DMS114 treated with DMSO at 0.1 percent for 48 hours (cell line): ENCODE measurements at regions not wholly inside any gene's neighbourhood (a gene's known extent, or its start where the extent isn't known, plus 50 kb on each side); places are given as distances from the start of the nearest gene placed in this dataset.

Source experiments
- DNase-seq: peaks from one replicate; lab custom pipeline; 2025; ENCODE audit not compliant: unreplicated experiment; lab: John Stamatoyannopoulos, UW

DNA sequence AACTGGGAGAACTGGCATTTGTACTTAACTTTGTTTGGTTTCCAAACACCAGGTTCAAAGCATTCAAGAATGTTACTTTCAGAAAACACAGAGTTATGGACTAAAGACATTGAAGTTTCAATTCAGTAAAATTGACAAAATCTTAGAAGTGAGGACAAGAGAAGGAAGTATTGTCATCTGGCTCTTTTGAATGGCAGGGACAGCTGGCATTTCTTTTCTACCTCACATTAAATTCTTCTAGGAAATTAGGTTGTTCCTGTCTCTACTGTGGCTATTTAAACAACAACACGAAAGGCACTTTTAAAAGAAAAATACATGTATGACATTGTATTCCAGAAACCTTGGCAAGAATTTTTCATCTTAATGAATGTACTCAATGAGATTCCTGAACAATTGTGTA, 600.0 kb upstream of the CA10 start:
- DNase-seq = no peak

GRCh38 chr17:52756746-52757145, 598.2 kb upstream of the CA10 start:
- DNase-seq = no peak

GRCh38 chr17:52754838-52755237, 596.3 kb upstream of the CA10 start:
- no peak for DNase-seq

GRCh38 chr17:52751051-52751450, 592.5 kb upstream of the CA10 start:
- DNase-seq = no peak

GRCh38 chr17:52744179-52744578, 585.7 kb upstream of the CA10 start:
- no peak for DNase-seq

- no peak for DNase-seq
These were observed 581.5 kb upstream of the CA10 start for GRCh38 chr17:52740006-52740405.

- no peak for DNase-seq
These were observed 580.3 kb upstream of the CA10 start for GRCh38 chr17:52738791-52739190.

DNA sequence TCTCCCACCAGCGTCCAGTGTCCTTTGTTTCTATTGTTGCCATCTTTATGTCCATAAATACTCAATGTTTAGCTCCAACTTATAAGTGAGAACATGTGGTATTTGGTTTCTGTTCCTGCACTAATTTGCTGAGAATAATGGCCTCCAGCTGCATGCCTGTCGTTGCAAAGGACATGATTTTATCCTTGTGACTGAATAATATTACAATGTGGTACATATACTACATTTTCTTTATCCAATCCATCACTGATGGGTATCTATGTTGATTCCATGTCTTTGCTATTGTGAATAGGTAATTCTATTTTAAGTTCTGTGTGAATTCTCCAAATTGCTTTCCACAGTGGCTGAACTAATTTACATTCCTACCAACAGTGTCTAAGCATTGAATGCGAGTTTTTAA, 578.6 kb upstream of the CA10 start:
- DNase-seq = no peak

DNA sequence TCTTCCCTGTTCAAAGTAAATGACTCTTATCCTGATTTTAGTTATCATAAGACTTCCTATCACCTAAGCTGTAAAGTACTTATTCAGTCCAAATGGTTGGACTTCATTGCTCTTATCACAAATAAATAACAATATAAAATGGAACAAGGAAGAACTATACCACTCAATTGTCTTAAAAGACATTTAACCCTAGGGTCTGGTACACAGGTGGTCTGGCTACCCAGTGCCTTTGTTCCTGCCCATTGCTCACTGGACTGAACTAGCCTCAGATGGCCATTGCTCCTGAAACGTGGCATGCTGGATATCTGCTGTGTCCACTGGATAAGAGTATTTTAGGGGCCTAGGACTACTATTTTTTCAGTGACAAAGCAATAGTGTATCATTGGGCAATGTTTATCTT, 574.3 kb upstream of the CA10 start:
- DNase-seq = no peak

GRCh38 chr17:52724578-52724977, 566.1 kb upstream of the CA10 start:
- no peak for DNase-seq

DNA sequence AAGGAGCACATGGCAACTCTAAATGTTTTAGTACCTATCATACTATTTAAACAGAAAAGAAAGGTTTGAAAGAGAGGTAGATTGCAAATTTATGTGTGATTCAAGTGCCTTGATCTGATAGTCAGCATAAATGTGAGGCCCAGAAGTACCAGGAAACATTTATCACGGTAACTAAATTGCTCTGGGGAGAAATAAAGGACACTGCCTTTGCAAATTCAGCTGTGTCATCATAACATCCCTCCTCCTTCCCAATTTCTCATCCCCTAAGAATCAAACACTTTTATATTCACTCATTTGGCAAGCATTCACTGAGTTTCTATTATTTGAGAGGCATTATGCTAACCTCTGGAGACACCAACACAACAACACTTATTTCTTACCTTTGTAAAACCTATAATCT, 563.4 kb upstream of the CA10 start:
- no peak for DNase-seq

- DNase-seq = no peak
These were observed 551.9 kb upstream of the CA10 start for GRCh38 chr17:52710363-52710901.

DNA sequence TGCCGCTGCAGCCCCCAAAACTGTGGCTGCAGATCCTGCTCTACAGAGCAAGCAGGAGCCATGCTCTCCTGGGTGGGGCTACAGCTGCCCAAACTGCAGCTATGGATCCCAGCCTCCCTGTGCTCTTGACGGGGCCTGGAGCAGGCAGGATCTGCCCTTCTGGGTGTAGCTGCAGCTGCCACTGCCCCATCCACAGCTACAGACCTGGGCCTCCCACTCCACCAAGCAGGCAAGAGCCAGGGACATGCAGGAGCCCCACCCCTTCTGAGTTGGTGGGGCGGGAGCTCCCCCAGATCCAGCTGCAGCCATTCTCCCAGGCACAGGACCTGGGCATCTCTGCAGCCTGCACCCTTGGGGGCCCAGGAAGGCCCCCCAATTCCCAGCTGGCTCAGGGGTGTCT, 551.2 kb upstream of the CA10 start:
- no peak for DNase-seq

DNA sequence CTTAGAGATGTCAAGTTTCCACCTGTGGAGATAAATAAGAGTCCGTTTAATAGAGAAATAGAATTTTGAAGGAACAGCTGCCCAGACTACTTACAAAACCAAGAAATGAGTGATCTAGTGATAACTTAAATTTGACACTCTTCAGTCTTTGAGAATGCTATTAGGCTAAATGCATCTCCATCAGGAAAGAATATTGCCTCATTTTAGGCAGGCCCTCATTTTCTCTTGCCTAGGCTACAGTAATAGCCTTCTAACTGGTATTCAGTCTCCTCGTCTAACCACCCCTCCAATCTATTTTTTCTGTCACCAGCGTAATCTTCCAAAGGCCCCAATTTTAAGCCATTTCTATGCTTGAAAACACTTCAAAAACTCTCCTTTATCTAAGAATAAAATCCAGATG, 537.8 kb upstream of the CA10 start:
- no peak for DNase-seq

GRCh38 chr17:52686140-52686539, 527.6 kb upstream of the CA10 start:
- no peak for DNase-seq

GRCh38 chr17:52681480-52681879, 523.0 kb upstream of the CA10 start:
- no peak for DNase-seq

DNA sequence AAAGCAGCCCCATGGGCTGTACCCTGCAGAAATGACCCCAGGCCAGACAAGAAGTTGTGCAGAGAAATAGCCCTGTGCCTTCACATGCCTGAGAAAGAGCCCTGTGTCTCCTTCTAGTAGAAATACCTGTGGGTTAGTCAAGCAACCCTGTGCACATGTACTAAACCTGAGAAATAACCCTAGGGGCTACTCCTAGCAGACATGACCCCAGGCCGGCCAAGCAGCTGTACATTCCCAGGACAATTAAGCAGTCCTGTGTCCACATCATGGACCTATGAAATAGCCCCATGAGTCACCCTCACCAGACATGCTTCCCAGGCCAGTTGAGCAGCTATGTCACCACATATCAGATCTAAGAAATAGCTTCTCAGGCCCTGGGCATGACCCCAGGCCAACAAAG, 519.7 kb upstream of the CA10 start:
- DNase-seq = no peak

- no peak for DNase-seq
These were observed 516.2 kb upstream of the CA10 start for GRCh38 chr17:52674686-52675085.

GRCh38 chr17:52673791-52674190, 515.3 kb upstream of the CA10 start:
- DNase-seq = no peak

GRCh38 chr17:52666264-52666663, 507.8 kb upstream of the CA10 start:
- DNase-seq = no peak

GRCh38 chr17:52660692-52661091, 502.2 kb upstream of the CA10 start:
- no peak for DNase-seq

- DNase-seq = no peak
These were observed 494.5 kb upstream of the CA10 start for GRCh38 chr17:52653014-52653413.

DNA sequence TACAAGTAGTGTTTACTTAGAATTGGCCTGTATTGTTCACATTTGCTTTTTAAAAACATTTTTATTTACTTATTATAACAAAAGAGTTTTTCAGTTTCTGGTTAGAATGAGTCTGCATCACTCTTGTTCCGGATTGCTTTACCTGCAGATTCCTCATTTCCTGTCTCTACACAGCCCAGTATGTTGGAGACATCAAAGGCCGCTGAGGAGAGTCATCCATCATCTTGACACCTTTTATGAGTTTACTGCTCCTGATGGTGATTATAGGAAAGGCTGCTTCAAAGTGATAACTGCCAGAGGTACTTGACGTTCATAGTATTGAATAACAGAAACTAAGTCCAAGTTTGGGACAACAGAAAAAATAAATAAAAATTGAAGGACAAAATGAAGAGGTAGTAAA, 490.5 kb upstream of the CA10 start:
- DNase-seq = no peak

- no peak for DNase-seq
These were observed 488.9 kb upstream of the CA10 start for GRCh38 chr17:52647411-52647810.
